ENCODE measurements at regions not wholly inside any gene's neighbourhood (a gene's known extent, or its start where the extent isn't known, plus 50 kb on each side); places are given as distances from the start of the nearest gene placed in this dataset.

GRCh38 chr7:16092711-16093110, 328.6 kb downstream of the CRPPA start:
- TF ChIP-seq CTCF (conservative IDR thresholded peaks at IDR 0.05; ENCODE audit: low read length) (no peak), EZH2phosphoT487 (IDR thresholded peaks at IDR 0.05; ENCODE audit: borderline replicate concordance) (no peak)
